Ishikawa (cell line): ENCODE measurements at regions not wholly inside any gene's neighbourhood (a gene's known extent, or its start where the extent isn't known, plus 50 kb on each side); places are given as distances from the start of the nearest gene placed in this dataset.

Source experiments
- CEBPB ChIP-seq: IDR thresholded peaks from 2 replicates; pipeline ENCODE4 v1.6.1; 2012
- CREB1 ChIP-seq: IDR thresholded peaks from 2 replicates; pipeline ENCODE4 v1.6.1; 2012; ENCODE audit warnings: low read depth
- EGR1 ChIP-seq: IDR thresholded peaks from 2 replicates; pipeline ENCODE4 v1.6.1; 2012
- EP300 ChIP-seq: IDR thresholded peaks from 2 replicates; pipeline ENCODE4 v1.6.1; 2012; ENCODE audit warnings: borderline replicate concordance
- FOXM1 ChIP-seq: IDR thresholded peaks from 2 replicates; pipeline ENCODE4 v1.6.1; 2012; ENCODE audit warnings: low read depth, borderline replicate concordance
- MAX ChIP-seq: IDR thresholded peaks from 2 replicates; pipeline ENCODE4 v1.6.1; 2012
- NFIC ChIP-seq: IDR thresholded peaks from 2 replicates; pipeline ENCODE4 v1.6.1; 2012
- RAD21 ChIP-seq: IDR thresholded peaks from 2 replicates; pipeline ENCODE4 v1.6.1; 2012; ENCODE audit warnings: low read depth
- REST ChIP-seq: IDR thresholded peaks from 2 replicates; pipeline ENCODE4 v1.6.1; 2012; ENCODE audit warnings: low read depth, mild to moderate bottlenecking
- TAF1 ChIP-seq: IDR thresholded peaks from 2 replicates; pipeline ENCODE4 v1.6.1; 2012; ENCODE audit warnings: low read depth, mild to moderate bottlenecking
- TCF12 ChIP-seq: IDR thresholded peaks from 2 replicates; pipeline ENCODE4 v1.6.1; 2012; ENCODE audit warnings: low read depth
- TEAD4 ChIP-seq: IDR thresholded peaks from 2 replicates; pipeline ENCODE4 v1.6.1; 2012
- USF1 ChIP-seq: IDR thresholded peaks from 2 replicates; pipeline ENCODE4 v1.6.1; 2012
- YY1 ChIP-seq: IDR thresholded peaks from 2 replicates; pipeline ENCODE4 v1.6.1; 2012; ENCODE audit warnings: low read depth
- ZBTB7A ChIP-seq: IDR thresholded peaks from 2 replicates; pipeline ENCODE4 v1.6.1; 2012; ENCODE audit warnings: low read depth

- TF ChIP-seq FOXM1 (no peak), USF1 (no peak), EP300 (no peak), ZBTB7A (no peak), YY1 (no peak), TCF12 (no peak), TAF1 (no peak), MAX (no peak), TEAD4 (no peak), NFIC (no peak), EGR1 (no peak), CREB1 (no peak), CEBPB (no peak), REST (no peak)
Measured at GRCh38 chr13:34278780-34279179, 460.8 kb downstream of the RFC3 start.

- TF ChIP-seq RAD21 = no peak
- no peak for TF ChIP-seq REST
- no peak for TF ChIP-seq NFIC
- no peak for TF ChIP-seq ZBTB7A
Measured at GRCh38 chr13:34290661-34291060, 472.7 kb downstream of the RFC3 start.

GRCh38 chr13:34294483-34295129, 476.7 kb downstream of the RFC3 start:
- TF ChIP-seq FOXM1 = no peak
- TF ChIP-seq ZBTB7A = no peak
- no peak for TF ChIP-seq YY1
- TF ChIP-seq TCF12 = no peak
- no peak for TF ChIP-seq EGR1
- TF ChIP-seq RAD21 = no peak
- no peak for TF ChIP-seq REST
- TF ChIP-seq EP300 = no peak
- TF ChIP-seq CREB1 = no peak

- TF ChIP-seq EGR1 (no peak), REST (no peak)
Measured at GRCh38 chr13:34300559-34300958, 482.6 kb downstream of the RFC3 start.

GRCh38 chr13:34302596-34302995, 484.6 kb downstream of the RFC3 start:
- no peak for TF ChIP-seq FOXM1
- TF ChIP-seq REST = no peak
- no peak for TF ChIP-seq NFIC
- TF ChIP-seq CREB1 = no peak
- no peak for TF ChIP-seq YY1
- TF ChIP-seq TCF12 = no peak
- TF ChIP-seq EP300 = no peak
- TF ChIP-seq USF1 = no peak
- no peak for TF ChIP-seq EGR1
- no peak for TF ChIP-seq TEAD4
- TF ChIP-seq RAD21 = no peak
- no peak for TF ChIP-seq MAX
- TF ChIP-seq TAF1 = no peak
- no peak for TF ChIP-seq CEBPB
